PC-3 (cell line): ENCODE measurements at regions not wholly inside any gene's neighbourhood (a gene's known extent, or its start where the extent isn't known, plus 50 kb on each side); places are given as distances from the start of the nearest gene placed in this dataset.
"Not testable (repeated sequence)": the region's sequence is repeated elsewhere in the genome, so short reads cannot be mapped to it uniquely, and the experiment has no call there.

Source experiments
- ATAC-seq: fragments of 200-7000 bp; cut with Tn5 transposase; 2 replicates; pipeline ENCODE4 v1.9.1; 2020; ENCODE audit warnings: mild to moderate bottlenecking, moderate library complexity
- BruUV-seq: library from RNA; stranded (reverse); fragments of 400-500 nt; replicated peaks from 2 replicates; lab custom pipeline; 2021; lab: Mats Ljungman, UMichigan
- CTCF ChIA-PET: fragments of 300-600 bp; sonication (Branson Sonifier 250); formaldehyde crosslinking; loops from one replicate; lab custom pipeline; 2022; ENCODE audit warnings: antibody characterized with exemption; lab: Charles Lee
- POLR2A ChIA-PET: fragments of 300-600 bp; sonication (Branson Sonifier 250); formaldehyde crosslinking; loops from one replicate; lab custom pipeline; 2022; ENCODE audit warnings: antibody characterized with exemption; ENCODE audit not compliant: unreplicated experiment; lab: Charles Lee
- DNase-seq: peaks from one replicate; pipeline ENCODE4 v3.0.0-alpha.2; 2015
- H2AFZ ChIP-seq: fragments of 300-600 bp; sonication (generic); 2 replicates; pipeline ENCODE4 v1.6.0; 2016; ENCODE audit warnings: antibody characterized with exemption, low read length
- H3F3A ChIP-seq: fragments of 300-600 bp; sonication (generic); one replicate; pipeline ENCODE4 v1.6.0; 2017; ENCODE audit warnings: antibody characterized with exemption, low read length, control low read depth, mild to moderate bottlenecking; ENCODE audit not compliant: unreplicated experiment
- H3K27ac ChIP-seq: fragments of 300-600 bp; sonication (generic); 2 replicates; pipeline ENCODE4 v1.5.1; 2016; ENCODE audit warnings: mild to moderate bottlenecking, low read length
- H3K27me3 ChIP-seq: fragments of 300-600 bp; sonication (generic); 2 replicates; pipeline ENCODE4 v1.6.1; 2016; ENCODE audit warnings: low read length, mixed read lengths
- H3K36me3 ChIP-seq: fragments of 300-600 bp; sonication (generic); 2 replicates; pipeline ENCODE4 v1.6.1; 2016; ENCODE audit warnings: low read depth, mixed run types, low read length, mixed read lengths
- H3K4me1 ChIP-seq: fragments of 300-600 bp; sonication (generic); 2 replicates; pipeline ENCODE4 v1.5.1; 2016; ENCODE audit warnings: low read length; ENCODE audit not compliant: insufficient read depth
- H3K4me2 ChIP-seq: fragments of 300-600 bp; sonication (generic); 2 replicates; pipeline ENCODE4 v1.6.0; 2016; ENCODE audit warnings: low read length
- H3K4me3 ChIP-seq: fragments of 300-600 bp; sonication (generic); 2 replicates; pipeline ENCODE4 v1.5.1; 2016; ENCODE audit warnings: mild to moderate bottlenecking, low read length, mixed read lengths
- H3K79me2 ChIP-seq: fragments of 300-600 bp; sonication (generic); 2 replicates; pipeline ENCODE4 v1.6.1; 2017; ENCODE audit warnings: low read length, mixed read lengths
- H3K9ac ChIP-seq: fragments of 300-600 bp; sonication (generic); 2 replicates; pipeline ENCODE4 v1.6.0; 2016; ENCODE audit warnings: mild to moderate bottlenecking, low read length
- H3K9me2 ChIP-seq: fragments of 300-600 bp; sonication (generic); replicated peaks from 2 replicates; pipeline ENCODE4 v1.6.1; 2016; ENCODE audit warnings: mixed run types, low read length, mixed read lengths
- H3K9me3 ChIP-seq: fragments of 300-600 bp; sonication (generic); 2 replicates; pipeline ENCODE4 v1.6.1; 2016; ENCODE audit warnings: low read length, mixed read lengths
- H4K20me1 ChIP-seq: fragments of 300-600 bp; sonication (generic); 2 replicates; pipeline ENCODE4 v1.6.1; 2016; ENCODE audit warnings: low read length, mixed read lengths
- EZH2 ChIP-seq: fragments of 300-600 bp; sonication (generic); IDR thresholded peaks from one replicate; pipeline ENCODE4 v1.6.1; 2017; ENCODE audit warnings: antibody characterized with exemption, mild to moderate bottlenecking, low read length; ENCODE audit not compliant: unreplicated experiment
- EZH2phosphoT487 ChIP-seq: fragments of 300-600 bp; sonication (generic); IDR thresholded peaks from 2 replicates; pipeline ENCODE4 v1.6.1; 2018; ENCODE audit warnings: mild to moderate bottlenecking, antibody characterized with exemption, low read length, borderline replicate concordance
- intact Hi-C: fragments of 100-400 bp; cut with micrococcal nuclease; formaldehyde crosslinking; loops from 2 replicates; pipeline ENCODE4 v1.9.0; 2023
- TF ChIP-seq, protein P1 (sequence below): fragments of 300-600 bp; sonication (generic); conservative IDR thresholded peaks from 2 replicates; pipeline ENCODE4 v1.5.1; 2017; ENCODE audit warnings: antibody characterized with exemption, low read depth, mild to moderate bottlenecking, low read length

DNA sequence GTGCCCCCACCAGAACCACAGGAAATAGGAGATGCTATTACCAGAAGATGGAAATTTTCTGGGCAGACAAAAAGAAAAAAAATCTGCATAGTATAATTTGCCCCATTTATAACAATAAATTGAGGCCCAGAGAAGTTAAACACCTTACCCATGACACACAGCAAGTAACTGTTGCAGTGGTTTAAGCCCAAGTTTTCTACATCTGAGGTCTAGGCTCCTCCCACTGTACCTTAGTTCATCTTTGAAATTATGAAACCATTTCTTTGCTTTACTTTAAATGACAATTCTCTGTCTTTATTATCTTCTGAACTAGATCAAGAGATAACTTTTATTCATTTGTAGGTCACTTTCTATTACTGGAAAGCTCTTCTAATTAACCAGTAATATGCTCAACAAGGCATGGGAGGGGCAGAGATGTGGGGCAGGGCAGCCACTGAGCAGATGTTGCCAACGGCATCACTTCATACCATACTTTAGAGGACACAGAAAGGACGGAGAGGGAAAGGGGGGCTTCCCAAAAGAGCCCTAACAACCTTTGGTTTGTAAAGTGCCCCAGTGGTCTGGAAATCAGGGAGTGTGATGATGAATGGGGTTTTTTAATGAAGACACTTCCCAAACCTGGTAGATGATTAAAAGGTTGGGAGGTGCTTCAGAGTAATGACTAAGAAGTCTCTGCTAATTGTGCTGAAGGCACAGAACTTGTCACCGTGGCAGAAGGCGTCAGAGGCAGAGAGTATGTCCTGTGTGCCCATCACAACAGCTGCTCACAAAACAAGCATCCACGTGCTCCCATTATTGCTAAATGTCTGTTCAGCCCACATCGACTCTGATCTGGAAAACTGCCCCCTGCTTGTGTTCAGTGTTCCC is 342.5 kb downstream of the SHQ1 start:
- BruUV-seq: no TSS peak
- DNase-seq (no peak), ATAC-seq (no peak)
- Histone ChIP-seq H3K4me1 (no peaks in the 10 kb centered on the region), H4K20me1 (no peaks in the 10 kb centered on the region), H3K9me3 (no peaks in the 10 kb centered on the region), H3K79me2 (no peaks in the 10 kb centered on the region), H3K36me3 (no peaks in the 10 kb centered on the region), H3K9me2 (no peaks in the 10 kb centered on the region), H3K27ac (no peak overlapping the region), H3F3A (no peaks in the 10 kb centered on the region), H3K4me3 (no peak overlapping the region), H2AFZ (no peak overlapping the region), H3K27me3 (no peaks in the 10 kb centered on the region), H3K9ac (no peak overlapping the region), H3K4me2 (no peak overlapping the region)
- intact Hi-C loops: no loop called here
- TF ChIP-seq, protein P1, sequence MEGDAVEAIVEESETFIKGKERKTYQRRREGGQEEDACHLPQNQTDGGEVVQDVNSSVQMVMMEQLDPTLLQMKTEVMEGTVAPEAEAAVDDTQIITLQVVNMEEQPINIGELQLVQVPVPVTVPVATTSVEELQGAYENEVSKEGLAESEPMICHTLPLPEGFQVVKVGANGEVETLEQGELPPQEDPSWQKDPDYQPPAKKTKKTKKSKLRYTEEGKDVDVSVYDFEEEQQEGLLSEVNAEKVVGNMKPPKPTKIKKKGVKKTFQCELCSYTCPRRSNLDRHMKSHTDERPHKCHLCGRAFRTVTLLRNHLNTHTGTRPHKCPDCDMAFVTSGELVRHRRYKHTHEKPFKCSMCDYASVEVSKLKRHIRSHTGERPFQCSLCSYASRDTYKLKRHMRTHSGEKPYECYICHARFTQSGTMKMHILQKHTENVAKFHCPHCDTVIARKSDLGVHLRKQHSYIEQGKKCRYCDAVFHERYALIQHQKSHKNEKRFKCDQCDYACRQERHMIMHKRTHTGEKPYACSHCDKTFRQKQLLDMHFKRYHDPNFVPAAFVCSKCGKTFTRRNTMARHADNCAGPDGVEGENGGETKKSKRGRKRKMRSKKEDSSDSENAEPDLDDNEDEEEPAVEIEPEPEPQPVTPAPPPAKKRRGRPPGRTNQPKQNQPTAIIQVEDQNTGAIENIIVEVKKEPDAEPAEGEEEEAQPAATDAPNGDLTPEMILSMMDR: no peak
- TF ChIP-seq EZH2 (no peak), EZH2phosphoT487 (no peak)
- CTCF ChIA-PET: no interaction called here
- POLR2A ChIA-PET: no interaction called here

DNA sequence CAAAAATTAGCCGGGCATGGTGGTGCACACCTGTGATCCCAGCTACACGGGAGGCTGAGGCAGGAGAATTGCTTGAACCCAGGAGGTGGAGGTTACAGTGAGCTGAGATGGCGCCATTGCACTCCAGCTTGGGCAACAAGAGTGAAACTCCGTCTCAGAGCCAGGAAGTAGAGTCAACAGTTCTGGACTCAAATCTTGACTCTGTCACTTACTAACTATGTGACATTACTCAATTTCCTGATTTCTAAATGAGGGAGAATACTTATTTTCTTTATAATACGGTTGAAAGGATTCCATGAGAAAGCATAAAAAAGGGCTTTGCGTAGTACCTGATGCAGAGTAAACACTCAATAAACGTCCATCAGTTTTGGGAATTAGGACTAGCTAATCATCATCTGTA is 350.7 kb downstream of the SHQ1 start:
- H3K27ac ChIP-seq, intact Hi-C loops, H3K27me3 ChIP-seq, H4K20me1 ChIP-seq, H2AFZ ChIP-seq, H3K4me2 ChIP-seq, POLR2A ChIA-PET, H3K4me3 ChIP-seq, BruUV-seq, H3K79me2 ChIP-seq, H3K4me1 ChIP-seq, CTCF ChIA-PET, H3K9me3 ChIP-seq, H3K9ac ChIP-seq, DNase-seq, H3F3A ChIP-seq, H3K9me2 ChIP-seq, ATAC-seq, H3K36me3 ChIP-seq: not testable (repeated sequence)

DNA sequence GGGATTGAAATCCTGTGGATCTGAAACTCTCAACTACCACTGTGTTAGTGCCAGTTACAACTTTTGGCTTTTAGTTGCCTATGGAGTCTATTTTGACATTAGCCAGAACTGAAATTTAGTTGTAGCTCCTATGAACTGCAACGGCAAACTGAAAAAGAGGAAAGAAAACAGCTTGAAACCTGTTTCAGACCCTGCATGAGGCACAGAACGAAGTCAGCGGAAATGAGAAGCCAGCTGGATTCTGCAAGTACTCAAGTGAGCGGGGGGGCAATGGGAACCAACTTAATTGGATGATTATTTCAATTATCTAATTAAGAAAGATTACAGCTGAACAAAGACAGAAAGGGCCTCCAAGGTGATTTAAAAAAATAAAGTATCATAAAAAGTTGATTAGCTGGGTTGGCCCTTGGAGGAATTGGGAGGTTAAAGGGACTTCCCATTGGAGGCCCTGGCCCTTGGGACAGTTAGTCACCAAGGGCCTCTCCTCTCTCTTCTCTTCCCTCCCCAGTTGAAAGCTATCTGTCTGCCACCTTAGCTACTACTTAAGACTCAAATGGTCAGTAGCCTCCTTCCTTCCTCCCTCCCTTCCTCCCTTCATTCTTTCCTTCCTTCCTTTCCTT is 352.1 kb downstream of the SHQ1 start:
- Histone ChIP-seq H3F3A (no peaks in the 10 kb centered on the region), H3K9ac (no peak overlapping the region), H3K27me3 (no peaks in the 10 kb centered on the region), H3K9me3 (no peaks in the 10 kb centered on the region), H3K4me1 (peaks cover 13% of the 10 kb centered on the region), H3K79me2 (no peaks in the 10 kb centered on the region), H3K9me2 (no peaks in the 10 kb centered on the region), H3K27ac (no peak overlapping the region), H3K4me3 (no peak overlapping the region), H4K20me1 (no peaks in the 10 kb centered on the region), H2AFZ (no peak overlapping the region), H3K4me2 (no peak overlapping the region), H3K36me3 (no peaks in the 10 kb centered on the region)
- TF ChIP-seq, protein P1: no peak
- DNase-seq (no peak), ATAC-seq (no peak)
- CTCF ChIA-PET: no interaction called here
- BruUV-seq: no TSS peak
- intact Hi-C loops: no loop called here
- POLR2A ChIA-PET: no interaction called here
